NCI-H510A treated with DMSO at 0.1 percent for 48 hours (cell line): ENCODE measurements at regions not wholly inside any gene's neighbourhood (a gene's known extent, or its start where the extent isn't known, plus 50 kb on each side); places are given as distances from the start of the nearest gene placed in this dataset.

Experiments
- DNase-seq: peaks from one replicate; lab custom pipeline; 2025; lab: John Stamatoyannopoulos, UW

- no peak for DNase-seq
Measured at GRCh38 chr15:87154761-87155160, 1075.1 kb downstream of the AGBL1 start.

DNA sequence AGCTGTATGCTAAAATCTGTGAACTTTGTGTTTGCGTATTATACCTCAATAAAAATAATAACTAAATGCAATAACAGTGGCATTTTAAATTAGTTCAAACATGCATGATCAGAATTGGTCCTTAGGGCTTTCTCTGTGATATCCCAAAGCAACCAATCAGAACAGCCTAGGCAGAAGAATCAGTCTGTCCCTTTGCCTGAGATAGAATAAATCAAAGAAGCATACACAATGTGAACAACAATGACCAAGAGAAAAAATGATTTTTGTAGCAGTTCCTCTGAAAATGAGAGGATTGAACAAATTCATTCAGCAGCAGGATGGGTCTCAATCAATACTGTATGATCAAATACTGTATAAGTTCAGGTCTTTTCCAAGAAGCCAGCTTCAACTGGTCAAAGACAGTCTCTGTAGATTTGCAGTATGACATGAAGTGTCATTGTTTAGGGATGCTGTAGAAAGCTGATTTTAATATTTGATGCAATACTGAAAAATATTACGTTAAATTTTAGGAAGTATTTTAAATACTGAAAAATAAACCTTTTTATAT lies 1071.6 kb downstream of the AGBL1 start:
- DNase-seq = no peak

DNA sequence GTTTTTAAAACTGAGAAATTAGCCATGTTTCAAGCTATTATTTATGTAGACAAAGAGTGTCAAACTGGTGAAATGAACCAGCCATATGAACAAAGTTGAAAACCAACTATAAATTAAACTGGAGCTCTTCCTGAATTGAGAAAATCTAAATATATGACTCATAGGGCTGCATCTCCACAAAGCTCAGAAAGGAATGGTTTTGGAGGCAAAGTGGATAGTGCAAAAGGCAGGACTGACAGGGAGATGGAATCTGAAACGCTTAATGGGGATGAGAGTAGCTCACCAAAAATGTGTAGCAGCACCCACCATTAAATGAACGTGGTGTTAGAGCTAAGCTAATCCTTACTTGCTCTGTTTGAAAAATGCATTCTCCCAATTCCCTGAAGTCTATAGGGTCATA lies 1066.0 kb downstream of the AGBL1 start:
- no peak for DNase-seq

DNA sequence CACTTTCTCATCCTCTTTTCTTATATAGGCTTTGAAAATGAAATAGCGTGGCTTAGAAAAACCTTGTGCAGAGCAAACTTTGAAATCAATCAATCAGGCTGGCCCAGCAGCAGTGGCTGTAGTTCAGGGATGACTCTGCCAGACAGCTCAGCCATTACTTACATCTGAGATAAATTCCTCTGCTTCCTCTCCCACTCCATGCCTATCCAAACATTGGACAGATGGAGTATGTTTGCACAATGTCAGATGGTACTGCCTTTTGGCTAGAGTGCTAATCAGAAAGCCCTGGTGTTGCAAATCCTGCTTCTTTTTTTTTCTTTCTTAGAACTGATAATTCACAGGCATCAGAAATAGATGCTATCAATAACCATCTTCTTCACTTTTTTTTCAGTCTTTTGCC lies 1065.1 kb downstream of the AGBL1 start:
- peak; percentile 44 for DNase-seq

DNA sequence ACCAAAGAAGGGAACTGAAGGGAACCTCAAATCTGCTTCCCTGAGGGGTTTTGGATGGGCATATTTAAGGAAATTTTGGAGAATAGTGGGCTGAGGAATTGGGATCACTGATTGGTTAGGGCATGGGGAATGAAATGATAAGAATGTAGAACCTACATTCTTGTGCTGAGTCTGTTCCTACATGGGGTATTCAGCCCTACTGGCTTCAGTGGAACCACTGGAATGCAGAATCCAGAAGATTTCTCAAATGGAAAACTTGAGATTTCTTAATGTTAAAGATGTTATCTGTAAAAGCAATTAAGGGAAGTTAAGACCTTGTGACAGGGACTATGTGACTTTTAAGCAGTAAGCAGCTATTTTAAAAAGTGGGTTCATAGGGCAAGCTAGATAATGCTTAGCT lies 1062.4 kb downstream of the AGBL1 start:
- no peak for DNase-seq

- no peak for DNase-seq
Measured at GRCh38 chr15:87135109-87135508, 1055.4 kb downstream of the AGBL1 start.

- no peak for DNase-seq
Measured at GRCh38 chr15:87133704-87134103, 1054.0 kb downstream of the AGBL1 start.

DNA sequence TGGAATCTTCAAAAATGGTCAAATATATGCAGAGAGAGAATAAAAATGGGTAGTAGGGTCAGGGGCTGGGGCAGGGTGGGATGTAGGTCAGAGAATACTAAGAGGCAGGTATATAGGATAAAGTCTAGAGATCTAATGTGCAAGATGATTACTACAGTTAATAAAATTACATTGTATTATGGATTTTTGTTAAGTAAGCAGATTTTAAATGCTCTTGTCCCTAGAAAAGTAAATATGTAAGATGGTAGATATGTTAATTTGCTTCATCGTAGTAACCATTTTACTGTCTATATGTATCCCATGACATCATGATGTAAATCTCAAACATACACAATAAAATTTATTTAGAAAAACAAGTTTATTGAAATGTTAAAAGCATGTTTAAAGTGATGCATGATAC lies 1051.4 kb downstream of the AGBL1 start:
- no peak for DNase-seq

DNA sequence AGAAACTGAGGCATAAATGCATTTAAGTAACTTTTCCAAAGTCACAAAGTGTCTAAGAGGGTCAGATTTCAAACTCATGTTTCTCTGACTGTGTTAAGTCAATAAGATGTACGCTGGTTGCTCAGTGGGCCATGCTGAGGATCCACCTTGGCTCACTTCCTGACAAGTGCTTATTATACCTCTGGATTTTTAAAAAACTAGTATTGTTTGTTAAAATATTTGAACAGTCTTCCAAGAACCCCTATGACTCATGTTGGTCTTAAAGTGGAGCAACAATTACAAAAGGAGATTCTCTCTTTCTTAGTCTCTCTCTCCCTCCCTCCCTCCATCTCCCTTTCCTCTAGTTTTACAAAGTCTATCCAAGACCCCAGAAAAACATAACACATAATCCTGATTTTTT lies 1050.2 kb downstream of the AGBL1 start:
- no peak for DNase-seq

DNA sequence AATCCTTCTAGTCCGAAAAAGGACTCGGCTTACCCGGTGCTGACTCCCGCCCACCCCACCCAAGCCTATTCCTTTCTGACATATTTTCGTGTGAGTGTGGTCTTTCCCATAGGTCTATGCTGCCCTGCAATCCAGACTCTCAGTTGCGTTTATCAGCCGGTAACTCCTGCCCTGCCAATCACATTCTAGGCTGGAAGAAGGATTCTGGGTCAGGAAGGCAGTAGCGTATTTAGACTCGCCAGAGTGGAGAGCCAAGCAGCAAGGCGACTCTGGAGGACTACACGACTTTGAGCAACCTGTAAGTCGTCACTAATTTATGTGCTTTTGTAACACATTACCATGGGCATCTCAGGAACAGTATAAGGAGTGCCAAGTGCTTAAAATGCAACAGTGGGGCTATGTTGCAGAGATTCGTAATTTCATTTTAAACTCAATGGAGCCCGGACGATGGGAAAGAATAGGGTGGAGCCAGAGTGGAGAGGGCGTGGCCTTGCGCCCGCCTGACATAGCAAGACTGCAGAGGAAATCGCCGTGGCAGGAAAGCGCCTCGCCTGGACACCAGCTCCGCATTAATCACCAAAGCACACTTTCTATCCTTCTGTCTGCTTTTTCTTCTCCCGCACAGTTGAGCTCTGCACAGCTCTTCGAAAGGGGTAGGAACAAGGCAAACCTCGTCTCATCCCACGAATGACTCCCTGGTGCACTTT lies 1044.2 kb downstream of the AGBL1 start:
- DNase-seq = no peak

DNA sequence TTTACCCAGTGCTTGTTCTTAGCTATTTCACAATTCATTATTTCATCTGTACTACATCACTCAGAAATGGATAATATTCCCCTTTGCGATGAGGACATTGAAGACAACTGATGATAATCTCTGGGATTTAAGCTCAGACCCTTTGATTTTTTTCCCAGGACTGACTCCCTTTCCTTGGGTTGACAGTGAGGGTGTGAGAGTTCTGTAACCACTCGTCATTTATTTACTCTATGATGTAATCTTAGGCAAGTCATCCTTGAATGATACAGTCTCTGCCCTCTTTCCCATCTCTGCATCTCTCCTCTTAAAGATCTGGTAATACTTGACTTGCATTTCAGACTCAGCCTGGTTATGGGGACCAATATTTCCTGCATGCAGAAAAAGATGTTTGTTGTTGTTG lies 1041.7 kb downstream of the AGBL1 start:
- DNase-seq = no peak

GRCh38 chr15:87120555-87120954 lies 1040.9 kb downstream of the AGBL1 start:
- no peak for DNase-seq

- DNase-seq = no peak
Measured at GRCh38 chr15:87118846-87119245, 1039.2 kb downstream of the AGBL1 start.

DNA sequence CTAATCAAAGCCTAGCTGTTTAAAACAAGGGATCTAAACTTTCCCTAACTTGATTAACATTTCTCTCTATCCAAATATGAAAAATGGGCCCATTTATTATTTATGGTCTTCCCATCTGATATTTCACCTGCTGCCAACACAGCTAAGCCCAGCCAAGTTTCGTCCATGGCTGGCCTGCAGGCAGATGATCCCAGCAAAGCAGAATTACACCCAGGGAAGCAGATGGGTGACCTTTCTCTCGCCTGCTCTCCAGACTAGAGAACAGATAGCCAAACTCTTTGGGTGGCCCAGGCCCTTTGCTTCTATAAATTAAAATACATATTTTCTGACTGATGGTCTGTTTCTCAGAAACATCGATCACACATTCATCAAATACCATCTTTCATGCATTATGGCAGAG lies 1038.8 kb downstream of the AGBL1 start:
- DNase-seq = peak; percentile 1

DNA sequence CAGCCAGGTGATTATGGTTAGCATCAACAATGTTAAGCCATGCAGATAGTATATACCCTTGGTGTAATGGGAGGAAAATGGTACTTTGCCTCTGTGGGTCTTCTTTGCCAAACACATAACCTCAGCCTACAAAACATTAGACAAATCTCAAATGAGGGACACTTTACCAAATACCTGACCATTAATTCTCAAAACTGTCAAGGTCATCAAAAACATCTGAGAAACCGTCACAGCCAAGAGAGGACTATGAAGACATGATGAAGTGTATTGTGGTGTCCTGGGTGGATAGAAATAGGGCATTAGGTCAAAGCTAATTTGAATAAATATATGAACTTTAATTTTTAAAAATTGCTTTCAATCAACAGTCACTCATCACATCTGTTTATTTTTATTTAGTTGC lies 1036.1 kb downstream of the AGBL1 start:
- DNase-seq = no peak

- DNase-seq = no peak
Measured at GRCh38 chr15:87099916-87100315, 1020.2 kb downstream of the AGBL1 start.

DNA sequence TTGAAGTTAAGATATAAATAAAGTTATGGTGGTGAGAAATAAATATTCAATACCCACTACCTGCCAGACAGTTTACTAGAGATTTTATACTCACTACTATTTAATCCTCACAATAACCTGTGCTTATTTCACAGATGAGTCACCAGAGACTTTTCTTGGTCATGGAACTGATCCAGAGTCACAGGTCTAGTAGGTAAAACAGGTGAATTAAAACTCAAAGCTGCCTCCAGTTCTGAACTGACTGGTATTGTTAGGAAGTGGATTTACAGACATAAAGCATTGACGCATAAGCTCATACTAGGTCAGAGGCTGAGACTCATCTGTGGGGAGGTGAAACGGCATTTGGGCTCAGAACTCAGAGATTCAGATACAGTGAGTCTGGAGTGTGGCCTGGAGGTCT lies 1009.9 kb downstream of the AGBL1 start:
- no peak for DNase-seq

- DNase-seq = no peak
Measured at GRCh38 chr15:87083201-87083600, 1003.5 kb downstream of the AGBL1 start.

- DNase-seq = no peak
Measured at GRCh38 chr15:87082581-87082980, 1002.9 kb downstream of the AGBL1 start.

- DNase-seq = no peak
Measured at GRCh38 chr15:87080547-87080946, 1000.9 kb downstream of the AGBL1 start.
